H7 (cell line): ENCODE measurements at regions not wholly inside any gene's neighbourhood (a gene's known extent, or its start where the extent isn't known, plus 50 kb on each side); places are given as distances from the start of the nearest gene placed in this dataset.
A peak's percentile ranks its signal among the peaks of the same experiment; 100 is the strongest.
"Not testable (repeated sequence)": the region's sequence is repeated elsewhere in the genome, so short reads cannot be mapped to it uniquely, and the experiment has no call there.

Experiments used
- DNase-seq: peaks from one replicate; pipeline ENCODE4 v3.0.0; 2012
- H3K27me3 ChIP-seq: 2 replicates; pipeline ENCODE4 v1.6.0; 2011; ENCODE audit warnings: mild to moderate bottlenecking, low read length; ENCODE audit not compliant: control insufficient read depth, insufficient read depth
- H3K36me3 ChIP-seq: replicated peaks from 2 replicates; pipeline ENCODE4 v1.5.1; 2011; ENCODE audit warnings: low read length; ENCODE audit not compliant: control insufficient read depth, insufficient read depth
- H3K4me3 ChIP-seq: 2 replicates; pipeline ENCODE4 v1.5.1; 2011; ENCODE audit warnings: low read depth, mild to moderate bottlenecking, control low read depth, low read length, moderate library complexity; ENCODE audit not compliant: insufficient read depth

DNA sequence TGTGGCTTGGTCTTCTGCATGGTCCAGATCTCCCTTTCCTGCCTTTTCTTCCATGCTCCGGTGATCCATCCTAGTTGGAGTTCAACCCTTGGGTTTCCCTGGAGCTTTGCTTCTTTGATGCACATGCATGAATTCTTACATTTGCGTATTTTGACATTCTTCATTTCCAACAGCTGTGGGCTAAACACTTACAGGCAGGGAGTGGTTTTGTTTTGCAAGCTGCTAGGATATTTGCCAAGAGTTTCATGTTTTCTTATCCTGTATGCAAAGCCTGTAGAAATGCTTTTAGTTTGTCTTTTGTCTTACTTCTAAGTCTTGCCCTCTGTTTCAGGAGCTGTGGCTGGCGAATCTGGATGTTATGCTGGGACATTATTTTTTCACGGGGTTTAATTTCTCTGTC lies 90.3 kb upstream of the PAXBP1 start:
- Histone ChIP-seq H3K27me3 (no peaks in the 10 kb centered on the region; the same call in 1 of the 2 replicates), H3K36me3 (no peaks in the 10 kb centered on the region), H3K4me3 (no peak overlapping the region)
- no peak for DNase-seq

DNA sequence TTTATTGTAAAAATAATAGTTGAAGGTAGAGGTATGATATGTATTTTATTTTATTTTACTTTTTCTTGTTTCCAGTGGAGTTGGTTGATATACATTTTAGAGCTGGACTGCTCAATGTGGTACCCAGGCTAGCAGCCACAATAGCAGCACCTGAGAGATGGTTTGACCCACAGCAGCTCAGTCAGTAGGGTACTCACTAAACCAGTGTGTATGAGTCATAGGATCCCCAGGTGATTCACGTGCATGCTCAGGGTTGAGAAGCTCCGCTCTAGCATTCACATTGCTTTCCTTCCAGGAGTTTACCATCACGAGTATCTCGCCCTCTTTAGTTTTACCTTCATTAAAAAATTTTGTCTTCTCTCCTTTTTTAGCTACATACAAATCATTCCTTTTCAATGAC lies 96.0 kb upstream of the PAXBP1 start:
- H3K4me3 ChIP-seq: no peak overlapping the region
- H3K36me3 ChIP-seq: no peaks in the 10 kb centered on the region
- DNase-seq: no peak
- no peaks in the 10 kb centered on the region; the same call in 1 of the 2 replicates for H3K27me3 ChIP-seq

DNA sequence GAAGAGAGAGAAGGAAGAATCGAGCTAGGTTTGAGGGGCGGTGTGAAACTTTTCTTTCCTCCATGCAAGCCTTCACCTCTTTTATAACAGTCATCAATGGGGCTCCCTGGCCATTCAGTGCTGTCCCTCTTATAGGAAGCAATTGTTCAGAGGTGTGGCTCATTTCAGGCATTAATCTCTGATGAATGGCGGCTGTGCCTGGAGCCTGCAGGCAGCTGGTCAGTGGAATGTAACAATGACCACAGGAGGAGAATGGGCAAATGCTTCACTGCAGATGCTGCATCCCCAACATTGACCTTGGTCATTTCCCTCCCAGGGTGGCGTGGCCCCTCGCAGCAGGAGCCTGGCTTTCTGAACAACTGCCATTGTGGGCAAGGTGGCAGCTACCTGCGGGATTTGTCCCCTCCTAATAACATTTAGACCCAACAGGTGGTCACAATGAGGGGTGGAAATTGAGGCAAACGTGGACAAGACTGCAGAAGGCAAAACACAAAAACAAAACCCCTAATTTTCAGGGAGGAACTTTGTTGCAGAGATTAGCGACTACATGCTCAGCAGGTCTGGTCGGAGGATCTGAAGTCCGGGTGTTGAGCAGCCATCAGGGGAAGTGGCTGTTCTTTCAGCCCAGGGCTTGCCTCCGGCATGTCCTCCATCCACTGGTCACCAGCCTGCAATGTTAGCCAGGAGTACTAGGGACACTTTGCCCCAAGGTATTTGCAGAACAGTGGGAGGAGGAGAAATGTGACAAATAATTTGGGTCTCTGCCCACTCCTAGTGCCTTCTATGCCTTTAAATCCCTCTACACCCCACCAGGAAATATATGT lies 97.3 kb upstream of the PAXBP1 start:
- H3K27me3 ChIP-seq: no peaks in the 10 kb centered on the region; the same call in 1 of the 2 replicates

DNA sequence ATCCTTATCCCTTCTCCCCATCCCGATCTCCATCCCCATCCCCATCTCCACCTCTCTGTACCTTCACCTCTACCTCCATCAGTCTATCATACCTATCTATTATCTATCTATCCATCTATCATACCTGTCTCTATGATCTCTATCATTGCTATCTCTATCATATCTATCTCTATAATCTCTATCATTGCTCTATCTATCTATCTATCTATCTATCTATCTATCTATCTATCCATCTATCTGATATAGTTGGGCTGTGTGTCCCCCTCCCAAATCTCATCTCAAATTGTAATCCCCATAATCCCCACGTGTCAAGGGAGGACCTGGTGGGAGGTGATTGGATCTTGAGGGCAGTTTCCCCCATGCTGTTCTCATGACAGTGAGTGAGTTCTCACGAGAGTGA lies 97.9 kb upstream of the PAXBP1 start:
- no peak for DNase-seq
- Histone ChIP-seq H3K27me3 (no peaks in the 10 kb centered on the region; the same call in 1 of the 2 replicates), H3K4me3 (no peak overlapping the region)

More for the DNA sequence above, 97.3 kb upstream of the PAXBP1 start:
- H3K36me3 ChIP-seq: no peaks in the 10 kb centered on the region
- no peak overlapping the region for H3K4me3 ChIP-seq
- DNase-seq: no peak

DNA sequence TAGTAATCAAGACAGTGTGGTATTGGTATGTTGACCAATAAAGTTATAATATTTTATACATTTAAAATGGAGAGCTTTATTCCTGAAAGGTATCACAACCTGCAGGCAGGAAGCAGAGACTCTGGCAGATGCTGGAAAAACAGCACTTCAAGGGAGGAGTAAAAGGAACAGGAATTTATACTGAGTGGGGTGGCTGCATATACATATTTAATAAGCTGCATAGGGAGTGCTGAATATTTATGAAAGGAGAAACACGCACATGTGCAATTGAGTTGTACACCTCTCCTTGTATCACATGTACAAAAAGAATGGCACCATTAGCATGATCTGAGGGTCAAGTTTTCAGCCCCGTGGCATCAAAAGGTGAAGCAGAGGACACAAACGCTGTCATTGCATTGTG lies 104.9 kb upstream of the PAXBP1 start:
- Histone ChIP-seq H3K4me3 (no peak overlapping the region), H3K36me3 (no peaks in the 10 kb centered on the region), H3K27me3 (no peaks in the 10 kb centered on the region)
- DNase-seq: no peak

More for the DNA sequence above, 97.9 kb upstream of the PAXBP1 start:
- H3K36me3 ChIP-seq: no peaks in the 10 kb centered on the region

DNA sequence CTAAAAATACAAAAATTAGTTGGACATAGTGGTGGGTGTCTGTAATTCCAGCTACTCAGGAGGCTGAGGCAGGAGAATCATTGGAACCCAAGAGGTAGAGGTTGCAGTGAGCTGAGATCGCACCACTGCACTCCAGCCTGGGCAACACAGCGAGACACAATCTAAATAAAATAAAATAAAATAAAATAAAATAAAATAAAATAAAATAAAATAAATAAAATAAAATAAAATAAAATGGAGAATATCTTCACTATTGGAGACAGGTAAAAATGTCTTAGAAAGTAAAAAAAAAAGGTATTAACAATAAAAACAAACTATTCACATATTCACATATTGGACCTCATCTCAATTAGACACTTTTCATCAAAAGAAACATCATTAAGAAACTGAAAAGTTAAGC lies 106.3 kb upstream of the PAXBP1 start:
- H3K36me3 ChIP-seq, H3K27me3 ChIP-seq, H3K4me3 ChIP-seq, DNase-seq: not testable (repeated sequence)

DNA sequence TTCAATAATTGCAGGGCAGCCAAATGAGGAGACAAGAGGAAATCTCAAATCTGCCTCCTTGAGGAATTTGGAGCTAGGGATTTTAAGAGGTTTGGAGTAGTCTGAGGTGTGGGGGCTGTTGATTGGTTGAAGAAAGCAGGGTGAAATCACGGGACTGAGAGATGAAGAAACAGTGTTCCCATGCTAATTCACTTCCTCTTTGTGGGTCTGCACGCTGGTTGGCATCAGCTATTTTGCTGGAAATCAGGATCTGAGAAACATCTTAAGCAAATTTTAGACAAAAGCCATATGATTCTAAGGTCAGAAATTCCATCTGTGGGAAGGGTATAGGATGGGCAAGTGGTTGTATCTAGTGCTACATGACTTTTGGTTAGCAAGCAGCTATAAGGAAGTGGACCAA lies 107.1 kb upstream of the PAXBP1 start:
- Histone ChIP-seq H3K4me3 (no peak overlapping the region), H3K27me3 (no peaks in the 10 kb centered on the region), H3K36me3 (no peaks in the 10 kb centered on the region)
- no peak for DNase-seq

DNA sequence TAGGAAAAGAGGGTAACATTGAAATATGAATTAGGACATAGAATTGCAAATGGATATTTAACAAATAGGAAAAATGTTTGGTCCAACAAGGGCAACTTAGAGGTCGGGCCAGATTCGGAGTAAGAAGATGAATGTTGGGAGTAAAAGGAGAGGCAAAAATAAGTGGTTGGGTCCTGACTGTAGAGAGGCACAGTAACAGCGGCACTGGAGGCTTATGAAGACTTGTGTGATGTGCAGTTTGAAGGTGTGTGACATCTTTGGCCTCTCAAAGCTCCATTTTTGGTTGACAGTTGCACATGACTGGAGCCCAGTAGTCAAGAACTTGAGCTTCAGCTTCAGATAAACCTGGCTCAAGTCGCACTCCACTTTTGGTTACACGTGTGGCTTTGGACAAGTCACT lies 109.9 kb upstream of the PAXBP1 start:
- no peaks in the 10 kb centered on the region for H3K36me3 ChIP-seq
- no peaks in the 10 kb centered on the region for H3K27me3 ChIP-seq
- no peak for DNase-seq
- no peak overlapping the region for H3K4me3 ChIP-seq

DNA sequence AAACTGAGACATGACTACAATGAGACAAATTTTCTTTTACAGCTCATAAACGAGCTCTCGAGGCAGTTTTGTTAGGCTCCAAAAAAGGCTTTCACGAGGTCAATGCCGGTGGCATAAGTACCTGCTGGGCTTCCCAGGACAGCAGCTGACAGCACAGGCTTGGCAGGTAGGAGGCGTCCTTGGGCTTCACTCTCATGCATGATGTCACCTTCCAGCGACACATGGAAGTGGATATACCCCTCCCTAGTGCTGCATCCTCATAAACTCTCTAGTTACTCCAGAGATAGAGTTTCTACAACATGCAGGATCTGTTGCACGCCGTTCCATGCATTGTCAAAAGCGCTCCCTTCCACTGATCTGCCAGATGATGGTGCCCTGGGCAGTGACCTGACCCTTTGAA lies 112.5 kb upstream of the PAXBP1 start:
- Histone ChIP-seq H3K27me3 (no peaks in the 10 kb centered on the region), H3K4me3 (no peak overlapping the region), H3K36me3 (no peaks in the 10 kb centered on the region)
- DNase-seq: peak; percentile 46

DNA sequence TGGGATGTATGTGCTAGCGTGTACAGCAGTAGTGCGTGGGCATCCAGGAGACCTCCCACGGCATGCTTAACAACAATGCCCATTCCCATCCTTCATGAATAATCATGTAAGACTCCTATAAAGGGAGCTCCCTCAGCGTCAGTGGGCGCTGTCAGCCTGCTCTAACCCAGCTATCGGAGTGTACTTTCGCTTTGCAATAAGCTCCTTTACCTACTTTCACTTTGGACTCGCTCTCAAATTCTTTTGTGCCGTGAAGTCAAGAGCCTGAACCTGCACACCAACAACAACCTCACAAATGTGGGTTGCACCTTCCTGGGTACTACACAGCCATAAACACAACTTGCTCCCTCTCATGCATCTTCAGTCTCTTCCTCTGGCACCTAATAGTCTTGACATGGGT lies 114.8 kb upstream of the PAXBP1 start:
- Histone ChIP-seq H3K27me3 (no peaks in the 10 kb centered on the region), H3K36me3 (no peaks in the 10 kb centered on the region), H3K4me3 (no peak overlapping the region)
- no peak for DNase-seq

DNA sequence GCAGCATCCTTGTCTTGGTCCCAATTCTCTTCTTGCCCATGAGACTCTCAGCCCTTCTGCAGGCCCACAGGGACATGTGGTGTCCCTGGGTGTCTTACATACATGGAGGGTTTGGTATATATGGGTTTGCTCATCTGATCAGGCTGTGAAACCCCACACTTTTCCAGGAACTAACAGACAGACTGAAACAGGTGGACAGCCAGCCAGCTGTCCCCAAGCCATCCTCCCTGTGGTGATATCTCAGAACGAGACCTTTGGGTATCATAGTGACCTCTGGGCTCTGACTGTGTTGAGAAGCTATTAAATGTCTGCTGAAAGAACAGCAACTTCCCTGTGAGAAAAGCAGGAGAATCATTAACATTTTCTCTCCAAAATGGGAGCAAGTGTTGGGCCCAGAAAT lies 115.5 kb upstream of the PAXBP1 start:
- H3K4me3 ChIP-seq: no peak overlapping the region
- DNase-seq: no peak
- H3K27me3 ChIP-seq: no peaks in the 10 kb centered on the region
- H3K36me3 ChIP-seq: no peaks in the 10 kb centered on the region

DNA sequence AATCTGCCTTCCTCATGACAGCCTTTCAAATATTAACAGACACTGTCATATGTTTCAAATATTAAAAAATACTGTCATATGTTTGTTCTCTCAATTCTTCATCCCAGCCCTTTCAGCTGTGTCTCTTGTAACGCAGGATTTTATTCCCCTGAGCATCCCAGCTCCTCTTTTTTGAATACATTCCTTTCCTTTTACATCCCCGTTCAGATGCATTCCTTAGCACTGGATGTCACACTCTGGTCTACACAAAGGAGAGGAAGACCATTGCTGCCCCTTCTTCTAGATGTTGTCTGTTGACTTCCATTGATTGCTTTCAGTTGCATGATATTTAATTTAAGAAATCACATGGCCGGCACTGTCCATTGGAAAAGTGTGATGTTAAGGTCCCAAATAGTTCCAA lies 117.4 kb upstream of the PAXBP1 start:
- DNase-seq: no peak
- H3K36me3 ChIP-seq: no peaks in the 10 kb centered on the region
- H3K27me3 ChIP-seq: no peaks in the 10 kb centered on the region
- H3K4me3 ChIP-seq: no peak overlapping the region

DNA sequence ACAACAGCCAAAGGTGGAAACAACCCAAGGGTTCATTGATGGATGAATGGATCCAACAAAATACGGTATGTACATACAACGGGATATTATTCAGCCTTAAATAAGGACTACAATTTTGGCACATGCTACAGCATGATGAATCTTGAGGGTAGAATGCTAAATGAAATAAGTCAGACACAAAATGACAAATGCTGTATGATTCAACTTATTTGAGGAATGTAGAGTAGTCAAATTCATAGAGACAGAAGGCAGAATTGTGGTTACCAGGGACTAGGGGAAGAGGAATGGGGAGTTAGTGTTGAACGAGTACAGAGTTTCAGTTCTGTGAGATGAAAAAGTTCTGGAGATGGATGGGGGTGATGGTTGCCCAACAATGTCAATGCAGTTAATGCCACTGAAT lies 118.0 kb upstream of the PAXBP1 start:
- Histone ChIP-seq H3K4me3 (no peak overlapping the region), H3K36me3 (no peaks in the 10 kb centered on the region), H3K27me3 (no peaks in the 10 kb centered on the region)
- DNase-seq: no peak

DNA sequence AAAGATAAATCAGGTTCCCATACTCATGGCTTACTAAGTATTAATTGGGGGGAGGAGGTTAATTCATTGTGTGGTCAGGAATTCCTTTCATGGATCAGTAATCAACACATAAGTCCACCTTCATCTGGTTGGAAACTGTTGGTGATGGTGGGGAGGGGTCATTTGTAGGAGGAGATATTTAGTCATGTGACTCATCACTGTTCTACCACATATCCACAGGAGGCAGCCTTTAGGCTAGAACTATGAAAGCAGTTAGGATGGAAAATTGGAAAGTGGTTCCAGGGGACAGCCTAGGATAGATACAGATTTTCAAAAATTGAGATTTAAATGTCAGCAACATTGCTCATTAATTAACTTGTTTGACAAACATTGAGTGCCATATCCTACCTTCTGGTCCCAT lies 122.8 kb upstream of the PAXBP1 start:
- Histone ChIP-seq H3K4me3 (no peak overlapping the region), H3K36me3 (no peaks in the 10 kb centered on the region), H3K27me3 (no peaks in the 10 kb centered on the region)
- no peak for DNase-seq

DNA sequence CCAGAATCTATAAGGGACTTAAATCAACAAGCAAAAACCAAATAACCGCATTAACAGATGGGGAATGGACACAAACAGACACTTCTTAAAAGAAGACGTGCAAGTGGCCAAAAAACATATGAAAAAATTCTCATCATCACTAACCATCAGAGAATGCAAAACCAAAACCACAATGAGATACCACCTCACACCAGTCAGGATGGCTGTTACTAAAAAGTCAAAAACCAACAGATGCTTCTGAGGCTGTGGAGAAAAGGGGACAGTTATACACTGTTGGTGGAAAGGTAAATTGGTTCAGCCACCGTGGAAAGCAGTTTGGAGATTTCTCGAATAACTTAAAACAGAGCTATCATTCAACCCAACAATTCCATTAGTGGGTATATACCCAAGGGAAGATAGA lies 124.9 kb upstream of the OLIG2 start:
- Histone ChIP-seq H3K36me3 (no peaks in the 10 kb centered on the region), H3K27me3 (no peaks in the 10 kb centered on the region), H3K4me3 (no peak overlapping the region)
- DNase-seq: no peak

DNA sequence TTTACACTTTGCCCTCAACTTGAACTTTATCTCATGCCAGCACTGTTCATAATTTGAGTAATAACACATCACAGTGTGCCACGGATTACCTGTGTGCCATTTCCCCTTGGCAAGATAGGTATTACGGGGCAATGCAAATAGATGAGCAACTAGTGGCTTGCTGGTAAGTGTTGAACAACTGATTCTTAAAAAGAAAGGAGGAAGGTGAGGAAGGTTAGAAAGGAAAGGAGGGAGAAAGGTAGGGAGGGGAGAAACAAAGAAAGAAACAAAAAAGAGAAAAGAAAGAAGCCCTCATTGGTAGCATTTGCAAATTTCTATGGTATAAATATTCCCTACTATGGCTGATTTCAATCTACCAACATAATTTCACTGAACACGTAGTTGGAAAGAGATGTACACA lies 118.2 kb upstream of the OLIG2 start:
- no peak for DNase-seq
- H3K27me3 ChIP-seq: no peaks in the 10 kb centered on the region
- no peaks in the 10 kb centered on the region for H3K36me3 ChIP-seq
- H3K4me3 ChIP-seq: no peak overlapping the region
